NCI-H1105 (cell line): ENCODE measurements at regions not wholly inside any gene's neighbourhood (a gene's known extent, or its start where the extent isn't known, plus 50 kb on each side); places are given as distances from the start of the nearest gene placed in this dataset.

Experiments
- DNase-seq: peaks from one replicate; lab custom pipeline; 2025; lab: John Stamatoyannopoulos, UW

- DNase-seq: no peak
Observed at GRCh38 chr1:218717575-218717974, 372.4 kb downstream of the TGFB2 start.

- DNase-seq: no peak
Observed at GRCh38 chr1:218718206-218718605, 373.1 kb downstream of the TGFB2 start.

- no peak for DNase-seq
Observed at GRCh38 chr1:218718977-218719376, 373.8 kb downstream of the TGFB2 start.

GRCh38 chr1:218728898-218729565 is 383.9 kb downstream of the TGFB2 start:
- DNase-seq: no peak

GRCh38 chr1:218735436-218736032 is 390.4 kb downstream of the TGFB2 start:
- DNase-seq: no peak

- DNase-seq: no peak
Observed at GRCh38 chr1:218739426-218739825, 394.3 kb downstream of the TGFB2 start.

GRCh38 chr1:218741852-218742251 is 396.7 kb downstream of the TGFB2 start:
- DNase-seq: no peak

- DNase-seq: no peak
Observed at GRCh38 chr1:218742467-218743262, 397.5 kb downstream of the TGFB2 start.

- no peak for DNase-seq
Observed at GRCh38 chr1:218743861-218744505, 398.8 kb downstream of the TGFB2 start.

GRCh38 chr1:218748071-218748470 is 402.9 kb downstream of the TGFB2 start:
- DNase-seq: no peak

GRCh38 chr1:218750216-218750970 is 405.3 kb downstream of the TGFB2 start:
- DNase-seq: no peak

GRCh38 chr1:218751208-218751948 is 406.2 kb downstream of the TGFB2 start:
- DNase-seq: no peak

- DNase-seq: no peak
Observed at GRCh38 chr1:218752126-218752525, 407.0 kb downstream of the TGFB2 start.

- DNase-seq: no peak
Observed at GRCh38 chr1:218754477-218754876, 409.3 kb downstream of the TGFB2 start.

- DNase-seq: no peak
Observed at GRCh38 chr1:218755128-218755527, 410.0 kb downstream of the TGFB2 start.

- DNase-seq: no peak
Observed at GRCh38 chr1:218759795-218760194, 413.9 kb upstream of the LYPLAL1 start.

- DNase-seq: no peak
Observed at GRCh38 chr1:218760601-218761570, 412.8 kb upstream of the LYPLAL1 start.

- no peak for DNase-seq
Observed at GRCh38 chr1:218763538-218763937, 410.1 kb upstream of the LYPLAL1 start.

- no peak for DNase-seq
Observed at GRCh38 chr1:218765753-218766152, 407.9 kb upstream of the LYPLAL1 start.

GRCh38 chr1:218771931-218772330 is 401.7 kb upstream of the LYPLAL1 start:
- no peak for DNase-seq
